Fibroblast of the aortic adventitia (primary cell): ENCODE measurements at regions not wholly inside any gene's neighbourhood (a gene's known extent, or its start where the extent isn't known, plus 50 kb on each side); places are given as distances from the start of the nearest gene placed in this dataset.

Source experiments
- DNase-seq: peaks from one replicate; pipeline ENCODE4 v3.0.0-alpha.2; 2010; ENCODE audit warnings: low read depth
- H3K4me3 ChIP-seq: 2 replicates; pipeline ENCODE4 v1.5.1; 2011; ENCODE audit warnings: low read depth, mild to moderate bottlenecking, control low read depth, low read length, moderate library complexity
- TF ChIP-seq, protein P1 (sequence below): IDR thresholded peaks from 2 replicates; pipeline ENCODE4 v1.5.1; 2011; ENCODE audit warnings: mild to moderate bottlenecking, low read length, control low read depth, inconsistent platforms; ENCODE audit not compliant: insufficient read depth

DNA sequence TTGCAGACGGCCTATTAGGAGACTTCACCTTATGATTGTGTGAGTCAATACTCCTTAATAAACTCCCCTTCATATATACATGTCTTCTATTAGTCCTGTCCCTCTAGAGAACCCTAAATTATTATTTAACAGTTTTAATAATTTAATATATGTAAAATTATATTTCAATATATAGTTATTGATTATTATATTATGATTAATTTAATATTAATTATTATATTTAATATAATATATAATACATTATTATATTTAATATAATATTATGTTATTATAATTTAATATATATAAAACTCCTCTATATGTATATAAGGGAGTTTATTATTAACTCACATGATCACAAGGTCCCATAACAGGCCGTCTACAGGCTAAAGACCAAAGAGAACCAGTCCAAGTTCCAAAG, 533.2 kb downstream of the ARAP2 start:
- no peak overlapping the region for H3K4me3 ChIP-seq
- TF ChIP-seq, protein P1, sequence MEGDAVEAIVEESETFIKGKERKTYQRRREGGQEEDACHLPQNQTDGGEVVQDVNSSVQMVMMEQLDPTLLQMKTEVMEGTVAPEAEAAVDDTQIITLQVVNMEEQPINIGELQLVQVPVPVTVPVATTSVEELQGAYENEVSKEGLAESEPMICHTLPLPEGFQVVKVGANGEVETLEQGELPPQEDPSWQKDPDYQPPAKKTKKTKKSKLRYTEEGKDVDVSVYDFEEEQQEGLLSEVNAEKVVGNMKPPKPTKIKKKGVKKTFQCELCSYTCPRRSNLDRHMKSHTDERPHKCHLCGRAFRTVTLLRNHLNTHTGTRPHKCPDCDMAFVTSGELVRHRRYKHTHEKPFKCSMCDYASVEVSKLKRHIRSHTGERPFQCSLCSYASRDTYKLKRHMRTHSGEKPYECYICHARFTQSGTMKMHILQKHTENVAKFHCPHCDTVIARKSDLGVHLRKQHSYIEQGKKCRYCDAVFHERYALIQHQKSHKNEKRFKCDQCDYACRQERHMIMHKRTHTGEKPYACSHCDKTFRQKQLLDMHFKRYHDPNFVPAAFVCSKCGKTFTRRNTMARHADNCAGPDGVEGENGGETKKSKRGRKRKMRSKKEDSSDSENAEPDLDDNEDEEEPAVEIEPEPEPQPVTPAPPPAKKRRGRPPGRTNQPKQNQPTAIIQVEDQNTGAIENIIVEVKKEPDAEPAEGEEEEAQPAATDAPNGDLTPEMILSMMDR: no peak
- DNase-seq: no peak

DNA sequence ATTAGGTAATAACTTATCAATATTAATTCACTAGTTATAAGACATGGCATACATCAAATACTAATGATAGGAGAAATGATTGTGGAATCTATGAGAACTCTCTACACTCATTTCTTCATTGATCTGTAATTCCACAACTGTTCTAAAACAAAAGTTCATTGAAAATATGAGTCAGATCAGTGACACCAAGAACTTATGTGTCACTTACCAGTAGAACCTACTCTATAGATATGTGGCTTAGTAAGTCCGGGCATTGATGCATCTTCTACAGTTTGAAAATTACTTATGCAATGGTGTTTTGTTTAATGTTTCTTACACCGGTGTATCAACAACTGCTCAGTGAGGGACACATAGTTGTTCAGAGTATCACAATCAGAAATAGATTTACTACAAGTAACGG, 520.3 kb downstream of the ARAP2 start:
- no peak for DNase-seq
- no peak overlapping the region for H3K4me3 ChIP-seq
- TF ChIP-seq, protein P1: no peak

GRCh38 chr4:35725131-35725530, 519.2 kb downstream of the ARAP2 start:
- TF ChIP-seq, protein P1: no peak
- no peak for DNase-seq
- no peak overlapping the region for H3K4me3 ChIP-seq

DNA sequence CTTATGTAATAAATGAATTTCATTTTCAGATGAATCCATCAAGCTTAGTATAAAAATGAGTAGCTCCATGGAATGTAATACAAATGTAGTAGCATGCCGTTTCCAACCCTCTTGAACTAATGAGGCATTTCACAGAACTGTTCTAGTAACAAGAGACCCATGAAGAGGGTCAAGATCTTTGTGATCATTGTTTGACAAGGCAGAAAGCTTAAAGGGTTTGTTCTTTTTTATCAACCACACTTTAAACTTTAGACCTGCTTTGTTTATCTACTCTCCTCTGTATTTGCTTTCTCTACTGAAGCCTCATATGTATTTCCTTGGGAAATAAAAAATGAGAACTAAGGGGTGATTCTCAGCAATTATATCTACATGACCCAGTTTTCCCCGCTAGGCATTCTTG, 513.9 kb downstream of the ARAP2 start:
- DNase-seq: no peak
- no peak overlapping the region for H3K4me3 ChIP-seq
- TF ChIP-seq, protein P1: no peak

DNA sequence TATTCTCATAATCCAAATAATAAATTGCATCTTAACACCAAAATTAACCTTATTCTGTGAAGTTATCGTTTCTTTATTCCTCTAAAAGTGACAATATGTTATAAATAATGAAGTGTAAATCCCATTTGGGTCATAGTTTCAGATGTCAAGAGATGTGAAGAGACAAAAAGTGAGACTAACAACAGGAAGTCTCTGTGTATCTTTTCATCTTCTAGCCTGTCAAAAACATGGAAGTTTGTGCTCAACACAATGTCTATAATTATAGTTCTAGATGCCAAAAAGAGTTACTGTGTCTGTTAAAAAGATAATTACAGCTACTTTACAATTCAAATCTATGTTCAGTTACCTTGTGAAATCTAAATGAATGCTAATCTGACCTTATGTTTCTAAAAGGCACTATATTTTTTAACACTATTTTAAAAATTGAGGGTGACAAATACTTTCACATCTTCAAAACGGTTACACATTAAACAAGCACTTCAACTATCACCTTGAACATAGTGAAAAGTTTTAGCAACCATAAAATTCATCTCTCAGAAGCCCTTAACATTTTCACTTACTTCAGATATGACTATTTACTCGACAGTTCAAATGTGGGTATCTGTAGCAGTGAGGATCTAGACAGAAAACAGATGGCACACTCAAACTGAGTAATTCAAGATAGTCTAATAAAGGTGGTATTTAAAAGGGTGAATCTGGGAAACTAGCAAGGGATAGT, 509.8 kb downstream of the ARAP2 start:
- DNase-seq: no peak
- H3K4me3 ChIP-seq: no peak overlapping the region
- TF ChIP-seq, protein P1: no peak

- TF ChIP-seq, protein P1: no peak
- DNase-seq: no peak
- H3K4me3 ChIP-seq: no peak overlapping the region
Measured at GRCh38 chr4:35739308-35739707, 505.0 kb downstream of the ARAP2 start.

GRCh38 chr4:35754047-35754446, 490.3 kb downstream of the ARAP2 start:
- no peak overlapping the region for H3K4me3 ChIP-seq
- DNase-seq: no peak
- TF ChIP-seq, protein P1: no peak
